OCI-LY1 (cell line): ENCODE measurements at regions not wholly inside any gene's neighbourhood (a gene's known extent, or its start where the extent isn't known, plus 50 kb on each side); places are given as distances from the start of the nearest gene placed in this dataset.

Experiments
- H2AFZ ChIP-seq: fragments of 200-600 bp; sonication (generic), shearing (Covaris generic); 2 replicates; pipeline ENCODE4 v1.6.0; 2014; ENCODE audit warnings: antibody characterized with exemption, mild to moderate bottlenecking, low read length
- H3F3A ChIP-seq: fragments of 200-600 bp; sonication (generic), shearing (Covaris generic); 2 replicates; pipeline ENCODE4 v1.6.0; 2014; ENCODE audit warnings: mild to moderate bottlenecking, antibody characterized with exemption, low read length, moderate library complexity; ENCODE audit not compliant: insufficient read depth
- H3K27ac ChIP-seq: fragments of 200-600 bp; sonication (generic); 2 replicates; pipeline ENCODE4 v1.5.1; 2014; ENCODE audit warnings: low read length, mixed run types, mild to moderate bottlenecking, low read depth; ENCODE audit not compliant: poor library complexity, severe bottlenecking
- H3K27me3 ChIP-seq: fragments of 200-600 bp; sonication (generic); 2 replicates; pipeline ENCODE4 v1.6.0; 2014; ENCODE audit warnings: antibody characterized with exemption, mild to moderate bottlenecking, low read length, moderate library complexity; ENCODE audit not compliant: insufficient read depth
- H3K36me3 ChIP-seq: fragments of 200-600 bp; sonication (generic); 2 replicates; pipeline ENCODE4 v1.6.1; 2014; ENCODE audit warnings: mild to moderate bottlenecking, antibody characterized with exemption, low read length, moderate library complexity, mixed read lengths; ENCODE audit not compliant: insufficient read depth
- H3K4me1 ChIP-seq: fragments of 200-600 bp; sonication (generic); 2 replicates; pipeline ENCODE4 v1.5.1; 2014; ENCODE audit warnings: mild to moderate bottlenecking, low read length, moderate library complexity; ENCODE audit not compliant: insufficient read depth, severe bottlenecking
- H3K4me2 ChIP-seq: fragments of 200-600 bp; sonication (generic), shearing (Covaris generic); 2 replicates; pipeline ENCODE4 v1.6.1; 2014; ENCODE audit warnings: low read length
- H3K4me3 ChIP-seq: fragments of 200-600 bp; sonication (generic); 2 replicates; pipeline ENCODE4 v1.5.1; 2014; ENCODE audit warnings: low read length, low read depth, mild to moderate bottlenecking, mixed read lengths; ENCODE audit not compliant: poor library complexity, severe bottlenecking
- H3K79me2 ChIP-seq: fragments of 200-600 bp; shearing (Covaris generic); 2 replicates; pipeline ENCODE4 v1.6.1; 2016; ENCODE audit warnings: mixed run types, low read length, mixed read lengths; ENCODE audit not compliant: insufficient read depth
- H3K9ac ChIP-seq: fragments of 200-600 bp; sonication (generic), shearing (Covaris generic); 2 replicates; pipeline ENCODE4 v1.6.1; 2014; ENCODE audit warnings: mild to moderate bottlenecking, low read length, mixed read lengths
- H3K9me2 ChIP-seq: fragments of 200-600 bp; sonication (generic), shearing (Covaris generic); 2 replicates; pipeline ENCODE4 v1.6.1; 2014; ENCODE audit warnings: low read depth, mild to moderate bottlenecking, low read length, mixed read lengths
- H3K9me3 ChIP-seq: fragments of 200-600 bp; shearing (Covaris generic); 2 replicates; pipeline ENCODE4 v1.6.1; 2014; ENCODE audit warnings: low read length, mixed read lengths
- H4K20me1 ChIP-seq: fragments of 200-600 bp; sonication (generic), shearing (Covaris generic); 2 replicates; pipeline ENCODE4 v1.6.0; 2016; ENCODE audit warnings: mild to moderate bottlenecking, low read length; ENCODE audit not compliant: insufficient read depth
- EZH2 ChIP-seq: fragments of 200-600 bp; sonication (generic), shearing (Covaris generic); IDR thresholded peaks from 2 replicates; pipeline ENCODE4 v1.8.0; 2017; ENCODE audit warnings: borderline replicate concordance, mixed run types, mild to moderate bottlenecking, antibody characterized with exemption, low read length, moderate library complexity, mixed read lengths
- TF ChIP-seq, protein P1 (sequence below): fragments of 200-600 bp; sonication (generic), shearing (Covaris generic); IDR thresholded peaks from 2 replicates; pipeline ENCODE4 v1.5.1; 2017; ENCODE audit warnings: mild to moderate bottlenecking, antibody characterized with exemption, low read length, moderate library complexity, mixed read lengths

DNA sequence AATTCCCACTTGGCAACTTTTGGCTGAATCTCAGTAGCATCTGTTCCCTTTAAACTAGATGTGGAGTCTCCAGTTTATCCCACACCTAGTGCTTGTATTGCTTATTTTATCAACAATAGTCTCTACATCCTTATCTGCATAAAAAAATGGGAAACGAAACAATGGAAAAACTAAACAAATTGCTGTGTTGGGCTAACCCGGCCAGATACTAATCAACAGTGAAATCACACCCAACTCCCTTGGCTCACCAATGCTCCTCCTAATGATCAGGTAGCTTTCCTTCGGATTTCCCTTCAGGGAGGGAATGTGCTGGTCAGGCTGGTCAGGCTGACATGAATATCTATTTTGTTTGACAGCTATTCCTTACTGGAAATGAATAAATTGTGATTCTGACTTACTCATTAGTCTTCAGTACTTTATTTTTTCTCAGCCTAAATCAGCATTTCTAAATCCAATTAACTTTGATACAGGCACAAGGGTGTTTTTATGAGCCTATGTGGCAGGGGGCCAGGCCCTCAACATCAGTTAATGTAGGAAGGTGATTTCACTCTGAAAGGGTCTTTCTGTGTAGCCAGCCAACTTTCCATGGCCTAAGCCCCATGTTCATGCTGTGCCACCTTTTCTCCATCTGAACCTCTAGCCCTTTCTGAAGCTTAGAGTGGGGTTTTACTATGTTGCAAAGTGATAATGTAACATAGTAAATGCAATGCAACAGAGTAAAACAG, 170.5 kb upstream of the NPSR1 start:
- Histone ChIP-seq H3K36me3 (no peaks in the 10 kb centered on the region), H3K79me2 (no peaks in the 10 kb centered on the region), H3K9me2 (no peaks in the 10 kb centered on the region), H3F3A (no peaks in the 10 kb centered on the region), H3K27ac (no peak overlapping the region), H3K27me3 (no peaks in the 10 kb centered on the region), H3K4me1 (no peaks in the 10 kb centered on the region), H3K4me3 (no peak overlapping the region), H2AFZ (no peak overlapping the region), H3K9me3 (no peaks in the 10 kb centered on the region), H3K9ac (no peak overlapping the region), H4K20me1 (no peaks in the 10 kb centered on the region), H3K4me2 (no peak overlapping the region)
- no peak for TF ChIP-seq EZH2
- TF ChIP-seq, protein P1, sequence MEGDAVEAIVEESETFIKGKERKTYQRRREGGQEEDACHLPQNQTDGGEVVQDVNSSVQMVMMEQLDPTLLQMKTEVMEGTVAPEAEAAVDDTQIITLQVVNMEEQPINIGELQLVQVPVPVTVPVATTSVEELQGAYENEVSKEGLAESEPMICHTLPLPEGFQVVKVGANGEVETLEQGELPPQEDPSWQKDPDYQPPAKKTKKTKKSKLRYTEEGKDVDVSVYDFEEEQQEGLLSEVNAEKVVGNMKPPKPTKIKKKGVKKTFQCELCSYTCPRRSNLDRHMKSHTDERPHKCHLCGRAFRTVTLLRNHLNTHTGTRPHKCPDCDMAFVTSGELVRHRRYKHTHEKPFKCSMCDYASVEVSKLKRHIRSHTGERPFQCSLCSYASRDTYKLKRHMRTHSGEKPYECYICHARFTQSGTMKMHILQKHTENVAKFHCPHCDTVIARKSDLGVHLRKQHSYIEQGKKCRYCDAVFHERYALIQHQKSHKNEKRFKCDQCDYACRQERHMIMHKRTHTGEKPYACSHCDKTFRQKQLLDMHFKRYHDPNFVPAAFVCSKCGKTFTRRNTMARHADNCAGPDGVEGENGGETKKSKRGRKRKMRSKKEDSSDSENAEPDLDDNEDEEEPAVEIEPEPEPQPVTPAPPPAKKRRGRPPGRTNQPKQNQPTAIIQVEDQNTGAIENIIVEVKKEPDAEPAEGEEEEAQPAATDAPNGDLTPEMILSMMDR, result no peak

DNA sequence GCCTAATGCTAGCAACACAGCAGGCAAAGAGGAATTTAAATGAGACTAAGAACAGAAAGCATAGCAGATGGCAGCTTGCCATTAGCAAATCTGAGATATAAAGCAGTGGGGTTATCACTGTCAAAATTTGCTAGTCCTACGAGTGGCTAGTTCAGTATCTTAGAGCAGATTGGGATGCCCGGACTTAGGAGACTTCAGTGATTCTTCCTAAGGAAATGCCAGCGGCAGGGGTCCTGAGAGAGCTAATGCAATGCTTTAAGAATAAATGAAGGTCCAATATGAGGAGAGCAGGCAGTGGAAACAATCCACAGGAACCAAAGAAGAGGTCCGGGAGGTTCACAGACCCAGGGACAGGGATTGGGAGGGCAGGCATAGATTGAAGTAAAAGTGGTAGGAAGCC, 169.3 kb upstream of the NPSR1 start:
- Histone ChIP-seq H4K20me1 (no peaks in the 10 kb centered on the region), H3K4me1 (no peaks in the 10 kb centered on the region), H3K9ac (no peak overlapping the region), H3F3A (no peaks in the 10 kb centered on the region), H3K27ac (no peak overlapping the region), H3K36me3 (no peaks in the 10 kb centered on the region), H3K9me2 (no peaks in the 10 kb centered on the region), H3K4me2 (no peak overlapping the region), H3K79me2 (no peaks in the 10 kb centered on the region), H3K27me3 (no peaks in the 10 kb centered on the region), H2AFZ (no peak overlapping the region), H3K9me3 (no peaks in the 10 kb centered on the region), H3K4me3 (no peak overlapping the region)
- no peak for TF ChIP-seq EZH2

GRCh38 chr7:34491899-34492298, 166.1 kb upstream of the NPSR1 start:
- H3K4me3 ChIP-seq, result no peak overlapping the region
- no peaks in the 10 kb centered on the region for H3K79me2 ChIP-seq
- no peaks in the 10 kb centered on the region for H3K36me3 ChIP-seq
- no peak overlapping the region for H3K27ac ChIP-seq
- H3K27me3 ChIP-seq, result no peaks in the 10 kb centered on the region
- H3K9ac ChIP-seq, result no peak overlapping the region
- no peaks in the 10 kb centered on the region for H3K4me1 ChIP-seq
- H2AFZ ChIP-seq, result no peak overlapping the region
- H3K9me2 ChIP-seq, result no peaks in the 10 kb centered on the region
- no peaks in the 10 kb centered on the region for H4K20me1 ChIP-seq
- H3K9me3 ChIP-seq, result no peaks in the 10 kb centered on the region
- TF ChIP-seq, protein P1, result no peak
- TF ChIP-seq EZH2, result no peak
- H3K4me2 ChIP-seq, result no peak overlapping the region
- H3F3A ChIP-seq, result no peaks in the 10 kb centered on the region

DNA sequence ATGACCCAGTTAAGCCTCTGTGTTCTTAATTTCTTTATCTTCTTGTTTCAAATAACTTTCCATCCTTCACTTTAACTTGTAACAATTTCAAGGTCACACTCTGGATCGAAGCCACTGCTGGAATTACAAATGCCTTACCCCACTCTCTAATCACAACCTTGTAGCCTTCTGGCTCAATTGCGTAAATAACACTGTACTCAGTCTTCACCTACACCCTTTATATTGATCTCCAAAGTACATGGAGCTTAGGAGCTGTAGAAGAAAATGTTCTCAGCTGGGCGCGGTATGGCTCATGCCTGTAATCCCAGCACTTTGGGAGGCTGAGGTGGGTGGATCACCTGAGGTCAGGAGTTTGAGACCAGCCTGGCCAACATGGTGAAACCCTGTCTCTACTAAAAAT, 164.3 kb upstream of the NPSR1 start:
- Histone ChIP-seq H3K79me2 (no peaks in the 10 kb centered on the region), H3K9me2 (no peaks in the 10 kb centered on the region), H3K27ac (no peak overlapping the region), H3K27me3 (no peaks in the 10 kb centered on the region), H3K9ac (no peak overlapping the region), H3K36me3 (no peaks in the 10 kb centered on the region), H3K9me3 (no peaks in the 10 kb centered on the region), H3F3A (no peaks in the 10 kb centered on the region), H4K20me1 (no peaks in the 10 kb centered on the region), H3K4me3 (no peak overlapping the region), H3K4me2 (no peak overlapping the region), H3K4me1 (no peaks in the 10 kb centered on the region), H2AFZ (no peak overlapping the region)
- TF ChIP-seq EZH2, result no peak
- TF ChIP-seq, protein P1, result no peak
